ENCODE measurements at regions not wholly inside any gene's neighbourhood (a gene's known extent, or its start where the extent isn't known, plus 50 kb on each side); places are given as distances from the start of the nearest gene placed in this dataset.
A peak's percentile ranks its signal among the peaks of the same experiment; 100 is the strongest.

- TF ChIP-seq ZNF462 (CRISPR knock-in tag; IDR thresholded peaks at IDR 0.05) (no peak), EZH2 (IDR thresholded peaks at IDR 0.05; ENCODE audit: low read depth, unreplicated experiment) (no peak), NANOG (IDR thresholded peaks at IDR 0.05; ENCODE audit: borderline replicate concordance) (no peak), ZNF331 (CRISPR knock-in tag; IDR thresholded peaks at IDR 0.05; ENCODE audit: low read depth) (no peak)
Observed at GRCh38 chr3:35120026-35120425, 519.3 kb upstream of the ARPP21 start (continued).

- Histone ChIP-seq H3K27ac (ENCODE audit: low read depth) (no peak overlapping the region), H3K79me2 (replicated peaks; ENCODE audit: insufficient read depth) (no peaks in the 10 kb centered on the region), H4K20me1 (replicated peaks; ENCODE audit: insufficient read depth) (no peaks in the 10 kb centered on the region), H3K4me3 (no peak overlapping the region), H3F3A (replicated peaks; ENCODE audit: low read depth) (no peaks in the 10 kb centered on the region), H3K27me3 (ENCODE audit: insufficient read depth) (no peaks in the 10 kb centered on the region), H3K9me2 (ENCODE audit: insufficient read depth) (no peaks in the 10 kb centered on the region; the same call in 1 of the 2 replicates), H3K36me3 (ENCODE audit: insufficient read depth) (no peaks in the 10 kb centered on the region), H3K4me2 (no peak overlapping the region), H3K4me1 (ENCODE audit: insufficient read depth) (no peaks in the 10 kb centered on the region), H2AFZ (0 out of 2 replicates have a peak overlapping the region, but pooled peaks have one; percentile 29)
- H3K27me3 Mint-ChIP-seq (ENCODE audit: insufficient read depth, low read depth, poor library complexity) = no peaks in the 10 kb centered on the region
- DNase-seq (ENCODE audit: low spot score) (no peak), ATAC-seq (no peak)
- no peaks in the 10 kb centered on the region for H3K36me3 Mint-ChIP-seq (ENCODE audit: low read depth)
- H3K4me3 Mint-ChIP-seq = no peak overlapping the region
- H3K4me1 Mint-ChIP-seq = no peaks in the 10 kb centered on the region
- TF ChIP-seq, protein P1, sequence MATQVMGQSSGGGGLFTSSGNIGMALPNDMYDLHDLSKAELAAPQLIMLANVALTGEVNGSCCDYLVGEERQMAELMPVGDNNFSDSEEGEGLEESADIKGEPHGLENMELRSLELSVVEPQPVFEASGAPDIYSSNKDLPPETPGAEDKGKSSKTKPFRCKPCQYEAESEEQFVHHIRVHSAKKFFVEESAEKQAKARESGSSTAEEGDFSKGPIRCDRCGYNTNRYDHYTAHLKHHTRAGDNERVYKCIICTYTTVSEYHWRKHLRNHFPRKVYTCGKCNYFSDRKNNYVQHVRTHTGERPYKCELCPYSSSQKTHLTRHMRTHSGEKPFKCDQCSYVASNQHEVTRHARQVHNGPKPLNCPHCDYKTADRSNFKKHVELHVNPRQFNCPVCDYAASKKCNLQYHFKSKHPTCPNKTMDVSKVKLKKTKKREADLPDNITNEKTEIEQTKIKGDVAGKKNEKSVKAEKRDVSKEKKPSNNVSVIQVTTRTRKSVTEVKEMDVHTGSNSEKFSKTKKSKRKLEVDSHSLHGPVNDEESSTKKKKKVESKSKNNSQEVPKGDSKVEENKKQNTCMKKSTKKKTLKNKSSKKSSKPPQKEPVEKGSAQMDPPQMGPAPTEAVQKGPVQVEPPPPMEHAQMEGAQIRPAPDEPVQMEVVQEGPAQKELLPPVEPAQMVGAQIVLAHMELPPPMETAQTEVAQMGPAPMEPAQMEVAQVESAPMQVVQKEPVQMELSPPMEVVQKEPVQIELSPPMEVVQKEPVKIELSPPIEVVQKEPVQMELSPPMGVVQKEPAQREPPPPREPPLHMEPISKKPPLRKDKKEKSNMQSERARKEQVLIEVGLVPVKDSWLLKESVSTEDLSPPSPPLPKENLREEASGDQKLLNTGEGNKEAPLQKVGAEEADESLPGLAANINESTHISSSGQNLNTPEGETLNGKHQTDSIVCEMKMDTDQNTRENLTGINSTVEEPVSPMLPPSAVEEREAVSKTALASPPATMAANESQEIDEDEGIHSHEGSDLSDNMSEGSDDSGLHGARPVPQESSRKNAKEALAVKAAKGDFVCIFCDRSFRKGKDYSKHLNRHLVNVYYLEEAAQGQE (IDR thresholded peaks at IDR 0.05; ENCODE audit: unreplicated experiment) = no peak
- TF ChIP-seq ETS1 (IDR thresholded peaks at IDR 0.05) (no peak), ZNF331 (CRISPR knock-in tag; IDR thresholded peaks at IDR 0.05; ENCODE audit: low read depth) (no peak), CREB1 (CRISPR knock-in tag; IDR thresholded peaks at IDR 0.05; ENCODE audit: low read depth) (no peak), JUNB (IDR thresholded peaks at IDR 0.05; ENCODE audit: unreplicated experiment) (no peak), POLR2AphosphoS5 (IDR thresholded peaks at IDR 0.05; ENCODE audit: low read depth) (no peak), EZH2 (IDR thresholded peaks at IDR 0.05; ENCODE audit: low read depth, unreplicated experiment) (no peak), NANOG (IDR thresholded peaks at IDR 0.05; ENCODE audit: borderline replicate concordance) (no peak), ZNF114 (CRISPR knock-in tag; IDR thresholded peaks at IDR 0.05) (no peak), STAT1 (IDR thresholded peaks at IDR 0.05; ENCODE audit: unreplicated experiment) (no peak), EZH2phosphoT487 (IDR thresholded peaks at IDR 0.05; ENCODE audit: unreplicated experiment) (no peak)
- TF ChIP-seq, protein P2, sequence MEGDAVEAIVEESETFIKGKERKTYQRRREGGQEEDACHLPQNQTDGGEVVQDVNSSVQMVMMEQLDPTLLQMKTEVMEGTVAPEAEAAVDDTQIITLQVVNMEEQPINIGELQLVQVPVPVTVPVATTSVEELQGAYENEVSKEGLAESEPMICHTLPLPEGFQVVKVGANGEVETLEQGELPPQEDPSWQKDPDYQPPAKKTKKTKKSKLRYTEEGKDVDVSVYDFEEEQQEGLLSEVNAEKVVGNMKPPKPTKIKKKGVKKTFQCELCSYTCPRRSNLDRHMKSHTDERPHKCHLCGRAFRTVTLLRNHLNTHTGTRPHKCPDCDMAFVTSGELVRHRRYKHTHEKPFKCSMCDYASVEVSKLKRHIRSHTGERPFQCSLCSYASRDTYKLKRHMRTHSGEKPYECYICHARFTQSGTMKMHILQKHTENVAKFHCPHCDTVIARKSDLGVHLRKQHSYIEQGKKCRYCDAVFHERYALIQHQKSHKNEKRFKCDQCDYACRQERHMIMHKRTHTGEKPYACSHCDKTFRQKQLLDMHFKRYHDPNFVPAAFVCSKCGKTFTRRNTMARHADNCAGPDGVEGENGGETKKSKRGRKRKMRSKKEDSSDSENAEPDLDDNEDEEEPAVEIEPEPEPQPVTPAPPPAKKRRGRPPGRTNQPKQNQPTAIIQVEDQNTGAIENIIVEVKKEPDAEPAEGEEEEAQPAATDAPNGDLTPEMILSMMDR (conservative IDR thresholded peaks at IDR 0.05; ENCODE audit: low read depth in 2 of 2) = no peak
- peaks cover 5% of the 10 kb centered on the region; the same call in 2 of the 3 replicates for H3K9me3 Mint-ChIP-seq
- H3K27ac Mint-ChIP-seq = no peak overlapping the region
Observed at GRCh38 chr3:35137612-35138011, 501.7 kb upstream of the ARPP21 start.

Data from GM23338 (cell line).